GM12892 (cell line): ENCODE measurements at regions not wholly inside any gene's neighbourhood (a gene's known extent, or its start where the extent isn't known, plus 50 kb on each side); places are given as distances from the start of the nearest gene placed in this dataset.

Experiments used
- POLR2A ChIP-seq: IDR thresholded peaks from 2 replicates; pipeline ENCODE4 v1.6.1; 2011; ENCODE audit warnings: low read depth, low read length, control low read depth
- POLR2AphosphoS5 ChIP-seq: IDR thresholded peaks from 2 replicates; pipeline ENCODE4 v1.6.1; 2011; ENCODE audit warnings: low read depth, low read length, control low read depth

DNA sequence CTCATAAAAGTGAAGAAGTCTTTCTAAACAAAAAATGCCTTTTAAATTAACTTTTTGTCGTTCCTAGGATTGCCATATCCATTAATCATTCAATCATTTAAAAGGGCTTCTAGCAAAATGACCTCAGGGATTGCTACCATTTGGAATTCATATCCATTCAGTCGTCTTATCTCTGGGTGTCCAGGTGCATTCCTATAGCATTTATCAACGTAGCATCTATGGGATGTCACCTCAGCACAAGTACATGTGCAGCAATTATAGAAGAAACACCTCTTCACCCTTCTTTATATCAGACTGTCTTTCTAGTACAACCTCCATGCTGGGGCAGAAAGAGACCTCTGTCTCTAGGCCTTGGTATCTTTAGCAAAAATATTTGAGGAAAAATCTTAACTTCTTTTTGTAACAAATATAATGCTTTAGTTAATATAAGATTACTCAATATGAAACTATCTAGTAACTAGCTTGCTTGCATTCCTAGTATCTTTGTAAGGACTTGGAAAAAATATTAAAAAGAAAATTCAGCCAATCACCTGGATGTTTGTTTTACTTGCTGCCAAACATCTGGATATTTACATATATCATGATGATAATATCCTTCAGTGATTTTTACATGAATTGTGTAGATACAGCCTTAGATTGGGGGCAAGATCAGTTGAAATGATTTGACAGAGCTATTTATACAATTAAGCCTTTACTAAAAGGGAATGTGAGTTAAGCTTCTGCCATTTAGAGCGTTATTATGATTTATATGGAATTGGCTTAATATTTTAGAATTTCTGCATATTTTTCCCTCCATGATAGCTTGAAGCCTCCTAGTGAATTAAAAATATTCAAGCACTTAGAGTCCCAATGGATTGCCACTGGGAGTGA, 356.8 kb downstream of the HDGFL1 start:
- TF ChIP-seq POLR2A (no peak), POLR2AphosphoS5 (no peak)
